Naive thymus-derived CD8-positive, alpha-beta T cell (primary cell): ENCODE measurements at regions not wholly inside any gene's neighbourhood (a gene's known extent, or its start where the extent isn't known, plus 50 kb on each side); places are given as distances from the start of the nearest gene placed in this dataset.
"Not testable (repeated sequence)": the region's sequence is repeated elsewhere in the genome, so short reads cannot be mapped to it uniquely, and the experiment has no call there.

Experiments
- ATAC-seq, 2 donors: fragments of 150-1000 bp; cut with Tn5 transposase in 1 of 2; sonication (Bioruptor Pico), chemical (Tn5 transposase) in 1 of 2; 1 replicate in 1 of 2; 2 replicates in 1 of 2; pipeline ENCODE4 v1.10.0; 2021; ENCODE audit warnings: mild to moderate bottlenecking in 2 of 2, moderate library complexity in 2 of 2
- POLR2A ChIA-PET: fragments of 350-600 bp; sonication (Branson Sonifier 250); formaldehyde crosslinking; loops from one replicate; lab custom pipeline; 2021; ENCODE audit warnings: antibody characterized with exemption; lab: Charles Lee
- DNase-seq, 10 donors: peaks; one replicate each; pipeline versions ENCODE4 v3.0.0 to v3.0.0-alpha.2; 2020 to 2022
- H3K27ac Mint-ChIP-seq, 10 donors: one replicate each; pipeline ENCODE4 v1.8.0; 2020 to 2022; ENCODE audit warnings: mild to moderate bottlenecking in 10 of 10, mixed read lengths in 10 of 10, moderate library complexity in 4 of 10, inconsistent platforms in 1 of 10
- H3K27me3 Mint-ChIP-seq, 5 donors: one replicate each; pipeline ENCODE4 v1.8.0; 2021 to 2022; ENCODE audit warnings: mixed read lengths in 5 of 5
- H3K36me3 Mint-ChIP-seq, 3 donors: one replicate each; pipeline ENCODE4 v1.8.0; 2020 to 2022; ENCODE audit warnings: mixed read lengths in 3 of 3, mild to moderate bottlenecking in 2 of 3, inconsistent platforms in 1 of 3
- H3K4me1 Mint-ChIP-seq, 4 donors: one replicate each; pipeline ENCODE4 v1.8.0; 2021 to 2022; ENCODE audit warnings: mixed read lengths in 4 of 4
- H3K4me3 Mint-ChIP-seq, 10 donors: one replicate each; pipeline ENCODE4 v1.8.0; 2020 to 2022; ENCODE audit warnings: mild to moderate bottlenecking in 10 of 10, mixed read lengths in 10 of 10, moderate library complexity in 6 of 10, inconsistent platforms in 1 of 10
- H3K9me3 Mint-ChIP-seq, 9 donors: one replicate each; pipeline ENCODE4 v1.8.0; 2020 to 2022; ENCODE audit warnings: mixed read lengths in 9 of 9, mild to moderate bottlenecking in 3 of 9, inconsistent platforms in 1 of 9, moderate library complexity in 1 of 9

DNA sequence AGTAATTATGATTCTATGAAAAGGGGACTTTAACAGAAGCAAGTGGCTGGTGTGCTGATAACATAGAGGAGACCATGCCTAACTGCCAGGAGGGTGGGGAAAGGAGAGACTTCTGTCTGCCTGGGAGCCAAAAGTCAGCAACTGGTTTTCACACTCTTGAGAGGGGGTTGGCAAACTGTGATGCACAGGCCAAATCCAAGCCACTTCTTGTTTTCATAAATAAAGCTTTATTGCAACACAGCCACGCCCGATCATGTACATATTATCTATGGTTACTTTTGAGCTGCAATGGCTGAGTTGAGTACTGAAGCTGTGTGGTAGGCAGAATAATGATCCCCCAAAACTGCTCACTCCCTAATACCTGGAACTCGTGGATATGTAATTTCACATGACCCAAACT, 208.4 kb downstream of the LNPK start:
- Mint-ChIP-seq H3K9me3 (peaks cover 7 to 42% (median 21%) of the 10 kb centered on the region in 9 donors), H3K4me3 (no peak overlapping the region), H3K27me3 (peaks cover 0 to 13% (median 0%) of the 10 kb centered on the region in 5 donors), H3K36me3 (peaks cover 0 to 12% (median 7%) of the 10 kb centered on the region in 3 donors), H3K4me1 (no peaks in the 10 kb centered on the region), H3K27ac (no peak overlapping the region)
- no peak for DNase-seq
- ATAC-seq = no peak
- POLR2A ChIA-PET = no interaction called here

DNA sequence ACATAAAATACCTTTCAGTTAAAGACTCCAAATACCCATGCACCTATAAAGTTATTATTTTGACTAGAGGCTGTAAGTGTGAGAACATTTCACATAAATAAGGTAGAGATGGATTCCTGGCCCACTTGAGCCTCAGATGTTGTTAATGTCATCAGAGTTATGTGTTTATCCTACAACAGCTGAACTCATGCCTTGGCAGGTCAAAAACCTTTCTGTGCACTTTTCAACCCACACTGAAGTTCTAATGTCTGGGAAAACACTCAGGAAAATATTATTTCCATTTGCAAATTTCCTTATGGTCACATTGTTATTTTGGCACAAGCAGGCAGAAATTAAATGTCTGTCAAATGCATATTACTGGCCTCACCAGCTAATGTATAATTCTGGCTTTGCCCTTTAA, 209.2 kb downstream of the LNPK start:
- H3K36me3 Mint-ChIP-seq = peaks cover 0 to 12% (median 7%) of the 10 kb centered on the region in 3 donors
- POLR2A ChIA-PET = interaction anchor here (0.5 kb wide), 1 partner anchor 291 kb away, joined by 3 read pairs; no protein-coding TSS in a partner anchor
- ATAC-seq = no peak
- no peak for DNase-seq
- no peaks in the 10 kb centered on the region for H3K4me1 Mint-ChIP-seq
- H3K9me3 Mint-ChIP-seq = peaks cover 7 to 35% (median 17%) of the 10 kb centered on the region in 9 donors
- peaks cover 0 to 13% (median 0%) of the 10 kb centered on the region in 5 donors for H3K27me3 Mint-ChIP-seq
- H3K27ac Mint-ChIP-seq = no peak overlapping the region
- H3K4me3 Mint-ChIP-seq = no peak overlapping the region

DNA sequence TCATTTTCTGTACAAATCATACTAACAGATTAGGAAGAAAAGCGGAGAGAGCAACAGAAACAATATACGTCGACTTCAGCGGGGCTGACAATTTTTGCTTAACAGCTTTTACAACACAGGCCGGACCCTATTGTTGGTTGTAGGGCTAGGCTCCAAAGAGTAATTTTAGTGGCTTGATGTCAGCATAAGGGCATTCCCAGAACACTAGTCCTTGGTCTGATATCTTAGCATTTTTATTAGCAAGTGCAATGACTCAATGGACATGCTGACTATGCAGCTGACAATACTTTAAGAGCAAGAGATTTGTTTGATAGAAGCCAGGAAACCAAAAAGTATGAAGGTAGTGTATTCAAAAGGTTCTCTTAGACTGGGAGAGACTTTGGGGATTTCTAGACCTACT, 209.9 kb downstream of the LNPK start:
- no peak overlapping the region for H3K27ac Mint-ChIP-seq
- POLR2A ChIA-PET = no interaction called here
- no peak overlapping the region for H3K4me3 Mint-ChIP-seq

DNA sequence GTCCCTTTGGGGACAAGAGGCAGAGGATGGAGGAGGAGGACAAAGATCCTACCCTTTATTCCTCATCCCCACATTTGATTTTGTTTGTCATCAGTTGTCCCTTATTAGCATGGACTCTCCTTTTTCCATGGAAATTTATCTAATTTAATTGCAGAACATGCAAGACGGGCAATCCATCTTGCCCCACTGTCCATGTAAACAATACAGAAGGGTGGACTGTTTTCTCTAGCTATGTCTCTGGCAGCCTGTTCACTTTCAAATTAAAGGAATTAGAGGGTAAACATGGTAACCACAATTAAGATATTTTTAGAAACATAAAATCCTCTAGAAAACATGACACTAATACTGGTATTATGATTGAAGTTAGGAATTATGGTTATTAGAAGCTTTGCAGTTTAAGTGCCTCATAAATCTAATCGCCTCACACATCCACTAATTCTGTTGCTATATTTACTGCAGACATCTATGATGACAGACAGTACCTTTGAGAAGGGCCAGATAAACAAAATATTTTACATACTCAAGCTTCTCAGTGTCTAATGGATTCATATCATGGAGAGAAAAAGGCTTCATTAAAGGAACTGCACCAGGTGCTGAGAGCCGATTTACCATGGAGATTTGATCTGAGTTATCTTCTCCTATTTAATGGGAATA, 215.5 kb downstream of the LNPK start:
- ATAC-seq (no peak), DNase-seq (no peak)
- Mint-ChIP-seq H3K27me3 (peaks cover 0 to 16% (median 5%) of the 10 kb centered on the region in 5 donors), H3K4me1 (no peaks in the 10 kb centered on the region), H3K4me3 (no peak overlapping the region), H3K36me3 (no peaks in the 10 kb centered on the region), H3K9me3 (peaks cover 0 to 2% (median 0%) of the 10 kb centered on the region in 9 donors), H3K27ac (no peak overlapping the region)
- POLR2A ChIA-PET = no interaction called here

More for the DNA sequence above, 209.9 kb downstream of the LNPK start:
- H3K27me3 Mint-ChIP-seq = peaks cover 0 to 14% (median 0%) of the 10 kb centered on the region in 5 donors
- H3K9me3 Mint-ChIP-seq = peaks cover 7 to 29% (median 13%) of the 10 kb centered on the region in 9 donors
- H3K4me1 Mint-ChIP-seq = no peaks in the 10 kb centered on the region
- ATAC-seq = no peak
- DNase-seq = no peak
- H3K36me3 Mint-ChIP-seq = peaks cover 0 to 8% (median 7%) of the 10 kb centered on the region in 3 donors

DNA sequence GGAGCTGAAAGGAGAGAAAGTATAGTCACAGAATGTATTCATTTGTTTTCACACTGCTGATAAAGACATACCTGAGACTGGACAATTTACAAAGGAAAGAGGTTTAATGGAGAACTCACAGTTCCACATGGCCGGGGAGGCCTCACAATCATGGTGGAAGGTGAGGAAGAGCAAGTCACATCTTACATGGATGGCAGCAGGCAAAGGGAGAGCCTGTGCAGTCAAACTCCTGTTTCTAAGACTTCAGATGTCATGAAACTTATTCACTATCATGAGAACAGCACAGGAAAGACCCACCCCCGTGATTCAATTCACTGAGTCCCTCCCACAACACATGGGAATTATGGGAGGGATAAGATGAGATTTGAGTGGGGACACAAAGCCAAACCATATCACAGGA, 224.7 kb downstream of the LNPK start:
- POLR2A ChIA-PET, ATAC-seq, DNase-seq, H3K4me1 Mint-ChIP-seq, H3K4me3 Mint-ChIP-seq, H3K36me3 Mint-ChIP-seq: not testable (repeated sequence)
- Mint-ChIP-seq H3K9me3 (peaks cover 0 to 26% (median 0%) of the 10 kb centered on the region in 9 donors), H3K27ac (peak overlapping the region in 1 of 10 donors; percentile 21), H3K27me3 (peaks cover 2 to 18% (median 6%) of the 10 kb centered on the region in 5 donors)

DNA sequence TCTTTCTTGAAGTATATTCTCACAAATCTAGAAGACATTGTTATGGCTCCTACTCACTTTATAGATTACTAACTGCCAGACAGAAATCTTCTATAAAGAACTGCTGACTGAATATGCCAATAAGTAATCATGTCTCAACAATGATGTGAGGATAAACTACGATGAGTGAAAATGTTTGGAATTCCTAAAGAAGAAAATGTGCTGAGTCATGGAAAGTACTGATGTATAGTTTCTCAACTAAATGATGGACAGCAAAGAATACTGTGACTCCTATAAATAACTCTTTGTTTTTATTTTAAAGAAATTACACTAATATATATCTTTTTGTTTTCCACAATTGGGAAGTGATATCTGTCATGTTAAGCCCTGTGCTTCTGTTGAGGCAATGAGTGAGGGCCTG, 232.9 kb downstream of the LNPK start:
- no peaks in the 10 kb centered on the region for H3K36me3 Mint-ChIP-seq
- POLR2A ChIA-PET = no interaction called here
- peaks cover 2 to 11% (median 4%) of the 10 kb centered on the region in 5 donors for H3K27me3 Mint-ChIP-seq
- H3K27ac Mint-ChIP-seq = no peak overlapping the region
- DNase-seq (no peak), ATAC-seq (no peak)
- no peak overlapping the region for H3K4me3 Mint-ChIP-seq
- peaks cover 0 to 6% (median 0%) of the 10 kb centered on the region in 9 donors for H3K9me3 Mint-ChIP-seq
- no peaks in the 10 kb centered on the region for H3K4me1 Mint-ChIP-seq

DNA sequence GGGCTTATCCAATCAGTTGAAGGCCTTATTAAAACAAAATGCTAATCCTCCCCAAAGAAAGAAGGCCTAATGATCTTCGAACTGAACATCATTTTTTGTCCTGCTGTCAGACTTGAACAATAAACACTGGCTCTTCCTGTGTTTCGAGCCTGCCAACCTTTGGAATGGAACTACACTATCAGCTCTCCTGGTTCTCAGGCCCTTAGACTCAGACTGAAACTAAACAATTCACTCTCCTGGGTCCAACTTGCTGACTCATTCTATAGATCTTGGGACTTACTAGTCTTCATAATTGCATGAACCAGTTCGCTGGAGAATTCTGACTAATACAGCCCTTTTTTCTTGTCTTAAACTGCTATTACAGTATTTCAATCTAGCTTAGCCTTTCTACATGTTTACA, 235.2 kb downstream of the LNPK start:
- Mint-ChIP-seq H3K9me3 (peaks cover 0 to 4% (median 0%) of the 10 kb centered on the region in 9 donors), H3K4me3 (no peak overlapping the region), H3K27ac (no peak overlapping the region), H3K36me3 (no peaks in the 10 kb centered on the region), H3K4me1 (no peaks in the 10 kb centered on the region), H3K27me3 (peaks cover 0 to 4% (median 0%) of the 10 kb centered on the region in 5 donors)
- no peak for ATAC-seq
- POLR2A ChIA-PET = no interaction called here
- DNase-seq = no peak

DNA sequence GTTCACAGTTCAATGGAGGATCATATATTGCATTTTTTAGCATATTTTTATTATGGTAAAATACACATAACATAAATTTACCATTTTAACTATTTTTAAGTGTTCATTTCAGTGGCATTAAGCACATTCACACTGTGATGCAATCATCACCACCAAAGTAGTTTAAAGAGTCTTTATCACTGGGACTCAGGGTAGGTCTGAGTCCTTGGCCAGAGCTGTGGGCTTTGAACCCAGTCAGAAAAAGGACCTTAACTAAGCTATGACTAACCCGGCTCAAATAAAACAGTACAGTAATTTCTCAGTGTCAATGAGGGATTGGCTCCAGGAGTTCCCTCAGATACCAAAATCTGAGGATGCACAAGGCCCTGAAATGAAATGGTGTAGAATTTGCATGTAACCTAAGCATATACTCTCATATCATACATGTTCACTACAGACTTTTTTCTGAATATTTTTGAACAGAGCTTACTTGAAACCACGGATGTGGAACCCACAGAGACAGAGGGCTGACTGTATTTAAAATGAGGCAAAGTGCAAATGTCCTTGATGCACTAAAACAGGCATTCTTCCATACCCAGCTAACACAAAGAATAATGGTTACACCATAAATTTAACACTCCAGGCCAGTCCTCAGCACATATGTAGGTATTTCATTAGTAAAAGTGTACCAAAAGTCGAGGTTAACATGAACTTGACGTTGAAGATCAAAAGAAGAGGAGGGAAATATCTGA, 246.2 kb downstream of the LNPK start:
- H3K27me3 Mint-ChIP-seq = peaks cover 7 to 46% (median 17%) of the 10 kb centered on the region in 5 donors
- POLR2A ChIA-PET = no interaction called here
- no peak overlapping the region for H3K27ac Mint-ChIP-seq
- H3K4me3 Mint-ChIP-seq = no peak overlapping the region
- ATAC-seq (no peak), DNase-seq (no peak)
- no peaks in the 10 kb centered on the region for H3K4me1 Mint-ChIP-seq
- peaks cover 0 to 21% (median 2%) of the 10 kb centered on the region in 9 donors for H3K9me3 Mint-ChIP-seq
- H3K36me3 Mint-ChIP-seq = peaks cover 0 to 15% (median 0%) of the 10 kb centered on the region in 3 donors

DNA sequence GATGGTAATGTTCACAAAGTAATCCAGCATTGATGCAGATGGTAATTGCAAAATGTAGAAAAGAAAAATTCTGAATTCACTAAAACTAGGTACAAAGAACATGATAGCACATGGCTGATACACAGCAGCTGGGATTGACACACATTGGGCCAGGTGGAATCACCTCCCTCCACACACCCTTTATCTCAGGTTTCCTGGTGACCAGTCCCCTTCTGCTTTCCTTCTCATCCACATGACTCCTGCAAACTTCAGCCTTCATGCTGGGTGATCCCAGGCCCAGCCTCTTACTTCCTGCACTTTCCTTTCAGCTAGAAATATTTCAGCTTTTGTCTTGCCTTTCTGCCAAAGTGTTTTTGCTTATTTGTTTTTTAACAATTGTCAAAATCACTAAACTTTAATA, 246.9 kb downstream of the LNPK start:
- no peak for ATAC-seq
- Mint-ChIP-seq H3K4me3 (no peak overlapping the region), H3K4me1 (no peaks in the 10 kb centered on the region), H3K27ac (no peak overlapping the region), H3K9me3 (peaks cover 0 to 21% (median 2%) of the 10 kb centered on the region in 9 donors), H3K36me3 (peaks cover 0 to 15% (median 0%) of the 10 kb centered on the region in 3 donors), H3K27me3 (peaks cover 7 to 46% (median 19%) of the 10 kb centered on the region in 5 donors)
- DNase-seq = no peak
- POLR2A ChIA-PET = no interaction called here

DNA sequence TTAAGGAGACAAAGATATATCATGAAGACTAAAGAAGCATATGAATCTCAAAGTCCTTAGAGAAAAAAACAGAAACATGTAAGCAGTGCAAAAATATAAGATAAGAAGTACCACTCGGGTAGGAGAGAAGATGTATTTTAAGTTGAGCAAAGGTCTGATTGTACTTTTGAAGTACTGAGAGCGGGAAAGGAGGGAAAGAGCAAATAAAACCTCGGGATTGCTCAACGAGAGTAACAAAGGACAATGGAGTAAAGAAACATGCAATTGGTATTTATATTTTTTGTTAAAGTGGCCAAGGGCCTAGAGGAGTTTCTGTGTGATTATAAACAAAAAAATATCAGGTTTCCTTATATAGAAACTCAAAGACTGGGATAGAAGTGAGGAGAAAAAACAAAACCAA, 251.9 kb downstream of the LNPK start:
- POLR2A ChIA-PET = no interaction called here
- ATAC-seq (no peak), DNase-seq (no peak)
- Mint-ChIP-seq H3K27ac (no peak overlapping the region), H3K36me3 (no peaks in the 10 kb centered on the region), H3K4me1 (no peaks in the 10 kb centered on the region), H3K27me3 (peaks cover 2 to 42% (median 13%) of the 10 kb centered on the region in 5 donors), H3K9me3 (no peaks in the 10 kb centered on the region), H3K4me3 (no peak overlapping the region)

DNA sequence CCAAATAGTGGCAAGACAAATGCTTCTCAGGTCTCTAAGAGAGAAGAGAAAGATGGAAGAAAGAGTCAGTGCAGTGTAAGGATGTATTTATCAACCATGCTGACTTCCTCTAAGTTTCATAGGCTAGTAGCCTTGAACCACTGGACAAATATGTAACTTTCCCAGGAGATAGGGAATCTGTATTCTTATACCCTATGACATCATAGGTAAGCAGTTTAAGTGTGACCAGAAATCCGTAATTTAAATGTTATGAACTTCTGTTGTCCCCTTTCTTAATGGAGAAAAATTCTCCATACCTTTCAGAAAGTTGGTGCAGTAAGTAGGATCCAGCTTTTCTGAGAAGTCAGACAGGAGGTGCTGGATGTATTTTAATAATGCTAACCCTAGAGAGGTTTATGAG, 256.2 kb downstream of the LNPK start:
- DNase-seq = no peak
- no peaks in the 10 kb centered on the region for H3K9me3 Mint-ChIP-seq
- H3K4me1 Mint-ChIP-seq = no peaks in the 10 kb centered on the region
- no peak for ATAC-seq
- H3K27me3 Mint-ChIP-seq = peaks cover 8 to 40% (median 14%) of the 10 kb centered on the region in 5 donors
- POLR2A ChIA-PET = no interaction called here
- H3K4me3 Mint-ChIP-seq = no peak overlapping the region
- no peaks in the 10 kb centered on the region for H3K36me3 Mint-ChIP-seq
- no peak overlapping the region for H3K27ac Mint-ChIP-seq

DNA sequence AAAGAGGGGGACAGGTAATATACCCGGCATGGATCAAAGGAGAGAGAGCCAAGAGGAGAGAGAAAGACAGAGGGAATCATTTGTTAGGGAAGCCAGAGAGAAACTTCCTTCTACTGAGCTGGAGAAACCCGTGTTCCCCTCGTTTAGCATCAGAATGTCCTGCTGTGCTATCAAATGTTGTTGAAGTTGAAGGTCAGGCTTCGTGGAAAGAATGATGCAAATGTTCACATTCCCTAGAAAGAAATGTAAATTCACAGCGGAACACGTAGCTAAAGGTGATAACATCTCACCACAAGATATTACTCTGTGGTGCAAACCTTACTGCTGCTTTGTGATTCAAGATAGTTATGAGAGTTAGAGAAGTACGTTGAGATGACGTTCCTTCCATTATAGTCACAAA, 258.1 kb downstream of the LNPK start:
- Mint-ChIP-seq H3K27me3 (peaks cover 8 to 46% (median 20%) of the 10 kb centered on the region in 5 donors), H3K27ac (no peak overlapping the region), H3K4me1 (no peaks in the 10 kb centered on the region), H3K4me3 (no peak overlapping the region), H3K36me3 (no peaks in the 10 kb centered on the region), H3K9me3 (no peaks in the 10 kb centered on the region)
- ATAC-seq (no peak), DNase-seq (no peak)
- POLR2A ChIA-PET = no interaction called here

DNA sequence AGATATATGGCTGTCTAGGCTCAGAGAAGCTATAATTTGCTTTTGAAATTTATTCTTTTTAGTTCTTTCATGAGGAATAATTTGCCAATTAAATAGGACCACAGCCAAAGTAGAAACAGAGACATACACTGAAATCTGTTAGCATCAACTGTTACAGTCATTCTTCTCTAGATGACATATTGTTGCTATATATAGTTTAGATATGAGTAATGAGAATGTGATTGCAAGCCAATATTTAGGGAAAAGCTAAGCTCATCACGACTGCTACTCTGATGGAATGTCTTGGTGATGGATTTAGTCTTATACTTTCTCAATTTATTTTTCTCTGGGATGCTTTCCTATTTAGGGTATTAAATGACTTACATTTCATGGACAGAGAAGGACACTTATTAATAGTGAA, 259.1 kb downstream of the LNPK start:
- Mint-ChIP-seq H3K27ac (peak overlapping the region in 1 of 10 donors; percentile 15), H3K9me3 (no peaks in the 10 kb centered on the region), H3K27me3 (peaks cover 11 to 47% (median 22%) of the 10 kb centered on the region in 5 donors), H3K36me3 (no peaks in the 10 kb centered on the region), H3K4me3 (no peak overlapping the region), H3K4me1 (no peaks in the 10 kb centered on the region)
- ATAC-seq (no peak), DNase-seq (no peak)
- POLR2A ChIA-PET = no interaction called here
